ENCODE measurements at regions not wholly inside any gene's neighbourhood (a gene's known extent, or its start where the extent isn't known, plus 50 kb on each side); places are given as distances from the start of the nearest gene placed in this dataset.
"Not testable (repeated sequence)": the region's sequence is repeated elsewhere in the genome, so short reads cannot be mapped to it uniquely, and the experiment has no call there.

DNA sequence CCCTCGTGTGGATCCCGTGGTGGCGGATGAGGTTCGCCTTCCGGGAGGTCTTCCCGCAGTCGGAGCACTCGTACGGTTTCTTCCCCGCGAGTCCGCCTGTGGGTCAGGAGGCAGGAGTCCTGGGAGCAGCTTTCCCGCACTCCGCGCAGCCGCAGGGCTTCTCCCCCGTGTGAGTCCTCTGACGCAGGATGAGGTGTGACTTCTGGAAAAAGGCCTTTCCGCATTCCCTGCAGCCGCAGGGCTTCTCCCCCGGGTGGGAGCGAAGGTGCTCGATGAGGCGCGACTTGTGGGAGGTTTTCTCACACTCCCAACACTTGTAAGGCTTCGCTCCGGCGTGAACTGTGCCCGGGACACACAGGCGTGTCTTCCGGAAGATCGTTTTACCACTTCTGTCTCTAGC lies 68.8 kb upstream of the WIPI2 start:
- not testable (repeated sequence) for DNase-seq

DNA sequence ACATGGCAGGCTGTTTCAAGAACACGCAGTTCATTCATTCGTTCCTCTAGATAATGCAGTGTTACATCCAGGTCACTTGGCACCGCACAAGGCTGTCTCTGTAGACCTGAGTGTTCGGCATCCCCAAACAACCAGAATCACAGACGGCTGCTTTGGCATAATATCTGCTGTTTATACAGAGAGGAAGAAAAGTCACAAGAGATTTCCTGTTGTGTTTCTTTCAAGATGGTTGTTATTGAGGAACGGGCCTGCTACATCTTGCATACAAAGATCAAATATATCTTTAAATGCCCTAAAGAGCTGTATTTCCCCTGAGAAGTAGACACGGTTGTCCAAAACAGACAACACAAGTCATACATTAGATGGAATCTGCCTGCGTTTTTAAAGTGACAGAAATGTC lies 58.8 kb upstream of the WIPI2 start:
- not testable (repeated sequence) for DNase-seq

DNA sequence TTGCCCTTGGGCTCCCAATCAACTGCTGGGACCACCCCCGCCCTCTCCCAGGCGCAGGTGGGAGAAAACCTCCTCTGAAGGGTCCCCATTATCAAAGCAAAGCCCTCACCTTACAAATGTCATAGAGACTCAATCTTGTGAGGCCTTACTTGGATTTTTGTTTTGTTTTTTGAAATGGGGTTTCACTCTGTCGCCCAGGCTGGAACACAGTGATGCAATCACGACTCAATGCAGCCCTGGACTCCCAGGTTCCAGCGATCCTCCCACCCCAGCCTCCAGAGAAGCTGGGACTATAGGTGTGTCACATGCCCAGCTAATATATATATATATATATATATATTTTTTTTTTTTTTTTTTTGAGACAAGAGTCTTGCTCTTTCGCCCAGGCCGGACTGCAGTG lies 57.5 kb upstream of the WIPI2 start:
- no peak for DNase-seq

DNA sequence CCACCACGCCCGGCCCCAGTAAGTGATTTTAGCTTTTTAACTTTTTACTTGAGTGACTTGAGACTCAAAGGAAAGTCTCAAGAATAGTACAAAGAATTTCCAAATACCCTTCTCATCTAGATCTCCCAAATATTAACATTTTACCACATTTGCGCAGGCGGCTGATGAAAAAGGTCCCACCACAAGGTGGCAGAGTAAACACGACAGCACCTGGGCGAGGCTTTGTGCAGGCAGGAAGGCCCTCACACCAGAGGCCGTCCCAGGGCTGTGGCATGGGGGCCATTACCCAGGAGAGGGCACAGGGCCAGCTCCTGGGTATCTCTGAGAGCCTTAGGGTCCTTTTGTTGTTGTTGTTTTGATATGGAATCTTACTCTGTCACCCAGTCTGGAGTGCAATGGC lies 50.0 kb upstream of the WIPI2 start:
- peak in 1 of 2 donors; percentile 28 for DNase-seq
